NCI-H2196 treated with DMSO at 0.1 percent for 48 hours (cell line): ENCODE measurements at regions not wholly inside any gene's neighbourhood (a gene's known extent, or its start where the extent isn't known, plus 50 kb on each side); places are given as distances from the start of the nearest gene placed in this dataset.
"Not testable (repeated sequence)": the region's sequence is repeated elsewhere in the genome, so short reads cannot be mapped to it uniquely, and the experiment has no call there.

Source experiments
- DNase-seq: peaks from one replicate; lab custom pipeline; 2025; ENCODE audit not compliant: unreplicated experiment; lab: John Stamatoyannopoulos, UW

GRCh38 chr14:82886670-82887069, 1353.0 kb upstream of the SEL1L start:
- DNase-seq: no peak

GRCh38 chr14:82889701-82890100, 1356.0 kb upstream of the SEL1L start:
- no peak for DNase-seq

- DNase-seq: no peak
Measured at GRCh38 chr14:82896476-82896875, 1362.8 kb upstream of the SEL1L start.

GRCh38 chr14:82897469-82898308, 1364.0 kb upstream of the SEL1L start:
- no peak for DNase-seq

- DNase-seq: no peak
Measured at GRCh38 chr14:82905762-82906161, 1372.1 kb upstream of the SEL1L start.

- no peak for DNase-seq
Measured at GRCh38 chr14:82911930-82912329, 1378.3 kb upstream of the SEL1L start.

GRCh38 chr14:82913396-82913795, 1379.7 kb upstream of the SEL1L start:
- no peak for DNase-seq

- DNase-seq: no peak
Measured at GRCh38 chr14:82915381-82915780, 1381.7 kb upstream of the SEL1L start.

- no peak for DNase-seq
Measured at GRCh38 chr14:82935691-82936090, 1402.0 kb upstream of the SEL1L start.

GRCh38 chr14:82951171-82951570, 1417.5 kb upstream of the SEL1L start:
- no peak for DNase-seq

- DNase-seq: no peak
Measured at GRCh38 chr14:82963756-82964155, 1430.1 kb upstream of the SEL1L start.

GRCh38 chr14:82987502-82988124, 1454.0 kb upstream of the SEL1L start:
- DNase-seq: no peak

- DNase-seq: not testable (repeated sequence)
Measured at GRCh38 chr14:82994547-82994946, 1460.9 kb upstream of the SEL1L start.

- DNase-seq: no peak
Measured at GRCh38 chr14:82999802-83000201, 1466.1 kb upstream of the SEL1L start.

- DNase-seq: no peak
Measured at GRCh38 chr14:83004456-83005006, 1470.9 kb upstream of the SEL1L start.

- no peak for DNase-seq
Measured at GRCh38 chr14:83006121-83006670, 1472.5 kb upstream of the SEL1L start.

- not testable (repeated sequence) for DNase-seq
Measured at GRCh38 chr14:83007052-83007451, 1473.4 kb upstream of the SEL1L start.

GRCh38 chr14:83007641-83008225, 1474.1 kb upstream of the SEL1L start:
- DNase-seq: no peak

- no peak for DNase-seq
Measured at GRCh38 chr14:83017296-83017695, 1483.6 kb upstream of the SEL1L start.

- DNase-seq: no peak
Measured at GRCh38 chr14:83019744-83020414, 1486.2 kb upstream of the SEL1L start.

- DNase-seq: no peak
Measured at GRCh38 chr14:83021323-83021722, 1487.7 kb upstream of the SEL1L start.
